Breast epithelium (tissue), 4 donors: ENCODE measurements at regions not wholly inside any gene's neighbourhood (a gene's known extent, or its start where the extent isn't known, plus 50 kb on each side); places are given as distances from the start of the nearest gene placed in this dataset.
"Not testable (repeated sequence)": the region's sequence is repeated elsewhere in the genome, so short reads cannot be mapped to it uniquely, and the experiment has no call there.

Source experiments
- DNase-seq, 2 donors: peaks; one replicate each; pipeline ENCODE4 v3.0.0-alpha.2; 2019; ENCODE audit warnings: low spot score in 2 of 2
- H3K27ac ChIP-seq, 2 donors: fragments of 200-600 bp; sonication (generic) in 1 of 2; one replicate each; pipeline ENCODE4 v1.5.1; 2016 to 2019; ENCODE audit warnings: mild to moderate bottlenecking in 1 of 2
- H3K27me3 ChIP-seq, 2 donors: fragments of 200-600 bp; sonication (generic) in 1 of 2; one replicate each; pipeline versions ENCODE4 v1.5.1 to v1.6.0; 2017 to 2019; ENCODE audit warnings: control low read depth in 1 of 2, mild to moderate bottlenecking in 1 of 2
- H3K36me3 ChIP-seq: fragments of 200-600 bp; one replicate; pipeline ENCODE4 v1.5.1; 2019
- H3K4me1 ChIP-seq, 2 donors: fragments of 200-600 bp; sonication (generic); one replicate each; pipeline ENCODE4 v1.5.1; 2016 to 2019; ENCODE audit warnings: control low read depth in 1 of 2
- H3K4me3 ChIP-seq, 3 donors: fragments of 200-600 bp; sonication (generic); 1 replicate in 2 of 3; 2 replicates in 1 of 3; pipeline ENCODE4 v1.5.1; 2016 to 2019; ENCODE audit warnings: mild to moderate bottlenecking in 3 of 3, moderate library complexity in 2 of 3
- H3K9me3 ChIP-seq, 2 donors: fragments of 200-600 bp; sonication (generic) in 1 of 2; one replicate each; pipeline ENCODE4 v1.5.1; 2016 to 2019; ENCODE audit warnings: control low read depth in 1 of 2
- CTCF ChIP-seq, 3 donors: fragments of 450-650 bp; IDR thresholded peaks; one replicate each; pipeline ENCODE4 v1.5.1; 2016 to 2017; ENCODE audit warnings: antibody characterized with exemption in 3 of 3, mild to moderate bottlenecking in 3 of 3, moderate library complexity in 3 of 3
- POLR2A ChIP-seq: fragments of 450-650 bp; IDR thresholded peaks from one replicate; pipeline ENCODE4 v1.6.1; 2016; ENCODE audit warnings: antibody characterized with exemption, mild to moderate bottlenecking, moderate library complexity
- POLR2AphosphoS5 ChIP-seq, 3 donors: sonication (generic); formaldehyde crosslinking; IDR thresholded peaks; one replicate each; pipeline ENCODE4 v1.6.1; 2017; ENCODE audit warnings: antibody characterized with exemption in 3 of 3
- intact Hi-C: fragments of 100-400 bp; cut with DNase I; formaldehyde crosslinking; loops from one replicate; pipeline ENCODE4 v1.15.1; 2023; ENCODE audit warnings: low total_unique reads

DNA sequence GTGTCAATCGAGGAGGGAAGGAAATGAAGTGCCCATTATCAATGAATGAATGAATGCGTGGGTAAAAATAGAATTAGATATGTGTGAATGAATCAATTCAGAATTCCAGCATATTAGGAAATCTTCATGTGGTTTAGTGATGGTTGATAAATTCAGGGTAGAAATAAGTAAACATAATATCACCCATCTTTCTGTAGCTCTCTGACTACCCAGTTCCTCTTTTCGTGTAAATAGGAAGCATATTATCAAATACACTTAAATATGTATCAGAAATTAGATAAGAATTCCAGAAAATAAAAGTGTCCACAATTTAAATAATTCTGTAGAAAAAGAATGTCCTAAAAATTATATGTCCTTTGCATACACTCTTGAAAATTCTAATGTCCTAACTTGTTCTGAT, 552.9 kb upstream of the LRATD1 start:
- Histone ChIP-seq H3K4me1 (no peaks in the 10 kb centered on the region), H3K27me3 (no peaks in the 10 kb centered on the region), H3K27ac (no peak overlapping the region), H3K4me3 (no peak overlapping the region), H3K9me3 (no peaks in the 10 kb centered on the region), H3K36me3 (no peaks in the 10 kb centered on the region)
- no peak for TF ChIP-seq POLR2A
- no peak for TF ChIP-seq POLR2AphosphoS5 (IDR thresholded peaks at IDR 0.05)
- TF ChIP-seq CTCF (IDR thresholded peaks at IDR 0.05): no peak
- intact Hi-C loops: no loop called here
- DNase-seq: no peak

DNA sequence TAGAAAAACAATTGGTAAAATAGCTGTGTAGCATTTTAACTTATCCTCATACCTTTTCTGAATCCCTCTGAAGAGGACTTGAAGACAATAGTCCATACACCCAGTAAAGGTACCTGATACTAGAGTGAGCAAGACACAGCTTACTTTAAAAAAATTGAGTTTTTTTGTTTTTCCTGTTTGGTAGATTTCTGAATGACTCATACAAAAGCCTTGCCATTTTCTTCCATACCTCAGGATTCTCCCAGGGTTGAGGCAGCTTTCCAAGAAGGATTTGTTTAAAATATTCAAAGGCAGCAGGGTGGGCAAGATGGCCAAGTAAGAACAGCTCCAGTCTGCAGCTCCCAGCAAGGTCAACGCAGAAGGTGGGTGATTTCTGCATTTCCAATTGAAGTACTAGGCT, 551.0 kb upstream of the LRATD1 start:
- Histone ChIP-seq H3K9me3 (no peaks in the 10 kb centered on the region), H3K4me1 (no peaks in the 10 kb centered on the region), H3K36me3 (no peaks in the 10 kb centered on the region), H3K4me3 (no peak overlapping the region), H3K27ac (no peak overlapping the region), H3K27me3 (no peaks in the 10 kb centered on the region)
- intact Hi-C loops: no loop called here
- no peak for TF ChIP-seq CTCF (IDR thresholded peaks at IDR 0.05)
- no peak for TF ChIP-seq POLR2A
- TF ChIP-seq POLR2AphosphoS5 (IDR thresholded peaks at IDR 0.05): no peak
- DNase-seq: no peak

DNA sequence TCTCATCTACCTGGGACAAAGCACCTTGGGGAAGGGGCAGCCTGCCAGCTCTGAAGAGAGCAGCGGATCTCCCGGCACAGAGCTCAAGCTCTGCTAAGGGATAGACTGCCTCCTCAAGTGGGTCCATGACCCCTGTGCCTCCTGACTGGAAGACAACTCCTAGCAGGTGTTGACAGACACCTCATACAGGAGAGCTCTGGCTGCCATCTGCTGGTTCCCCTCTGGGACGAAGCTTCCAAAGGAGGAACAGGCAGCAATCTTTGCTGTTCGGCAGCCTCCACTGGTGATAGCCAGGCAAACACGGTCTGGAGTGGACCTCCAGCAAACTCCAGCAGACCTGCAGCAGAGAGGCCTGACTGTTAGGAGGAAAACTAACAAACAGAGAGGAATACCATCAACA, 549.9 kb upstream of the LRATD1 start:
- Histone ChIP-seq H3K36me3 (no peaks in the 10 kb centered on the region), H3K27ac (no peak overlapping the region), H3K9me3 (no peaks in the 10 kb centered on the region), H3K4me1 (no peaks in the 10 kb centered on the region), H3K27me3 (no peaks in the 10 kb centered on the region), H3K4me3 (no peak overlapping the region)
- DNase-seq: no peak
- intact Hi-C loops: no loop called here
- no peak for TF ChIP-seq POLR2A
- TF ChIP-seq CTCF (IDR thresholded peaks at IDR 0.05): no peak
- TF ChIP-seq POLR2AphosphoS5 (IDR thresholded peaks at IDR 0.05): no peak

DNA sequence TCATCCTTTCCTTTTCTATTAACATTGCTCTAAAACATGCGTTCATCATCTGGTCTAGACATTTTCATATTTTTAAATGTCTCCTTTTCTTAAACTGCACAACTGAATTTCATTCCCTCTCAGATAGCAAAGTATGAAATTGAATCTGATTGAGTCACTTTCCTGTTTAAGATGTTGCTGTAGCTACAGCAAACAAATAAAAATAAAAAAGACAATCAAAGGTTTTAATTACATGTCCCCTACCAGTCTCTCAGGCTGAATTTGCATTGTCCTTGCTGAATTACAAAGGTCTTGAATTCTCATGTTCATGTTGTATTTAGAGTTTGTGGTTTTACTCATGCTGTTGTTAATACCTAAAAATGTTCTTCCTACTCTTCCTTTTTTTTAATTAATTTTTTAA, 537.9 kb upstream of the LRATD1 start:
- no peak for TF ChIP-seq CTCF (IDR thresholded peaks at IDR 0.05)
- TF ChIP-seq POLR2AphosphoS5 (IDR thresholded peaks at IDR 0.05): no peak
- no peak for TF ChIP-seq POLR2A
- H3K4me3 ChIP-seq: no peak overlapping the region
- H3K4me1 ChIP-seq: no peaks in the 10 kb centered on the region
- H3K9me3 ChIP-seq: peaks cover 0 to 3% of the 10 kb centered on the region in 2 donors
- no peak for DNase-seq
- no peaks in the 10 kb centered on the region for H3K27me3 ChIP-seq
- no peaks in the 10 kb centered on the region for H3K36me3 ChIP-seq
- no peak overlapping the region for H3K27ac ChIP-seq
- intact Hi-C loops: no loop called here

GRCh38 chr2:14099101-14099500, 533.4 kb upstream of the LRATD1 start:
- H3K4me3 ChIP-seq, H3K4me1 ChIP-seq, H3K27ac ChIP-seq, H3K9me3 ChIP-seq, H3K27me3 ChIP-seq, DNase-seq, intact Hi-C loops, H3K36me3 ChIP-seq: not testable (repeated sequence)

DNA sequence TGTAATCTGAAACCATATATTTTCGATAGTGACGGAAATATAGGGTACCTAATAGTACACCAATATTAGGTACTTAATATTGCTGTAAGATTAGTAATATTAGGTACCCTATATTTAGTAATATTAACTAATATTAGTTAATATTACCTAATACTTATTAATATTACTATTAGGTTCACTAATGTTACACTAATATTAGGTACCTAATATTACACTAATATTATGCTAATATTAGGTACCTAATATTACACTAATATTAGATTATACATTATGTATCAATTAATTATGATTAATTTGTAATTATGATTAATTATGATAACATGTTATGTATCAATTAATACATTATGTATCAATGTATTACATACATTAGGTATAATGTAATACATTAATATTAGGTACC, 518.2 kb upstream of the LRATD1 start:
- TF ChIP-seq POLR2A (no peak), CTCF (IDR thresholded peaks at IDR 0.05) (no peak), POLR2AphosphoS5 (IDR thresholded peaks at IDR 0.05) (no peak)
- Histone ChIP-seq H3K9me3 (no peaks in the 10 kb centered on the region), H3K4me3 (no peak overlapping the region), H3K4me1 (no peaks in the 10 kb centered on the region), H3K27me3 (no peaks in the 10 kb centered on the region), H3K27ac (no peak overlapping the region), H3K36me3 (no peaks in the 10 kb centered on the region)
- intact Hi-C loops: no loop called here
- DNase-seq: no peak
